MCF 10A (cell line): ENCODE measurements at regions not wholly inside any gene's neighbourhood (a gene's known extent, or its start where the extent isn't known, plus 50 kb on each side); places are given as distances from the start of the nearest gene placed in this dataset.

Source experiments
- BruUV-seq: library from RNA; stranded (reverse); fragments of 400-500 nt; replicated peaks from 2 replicates; lab custom pipeline; 2021; lab: Mats Ljungman, UMichigan
- CTCF ChIA-PET: fragments of 300-600 bp; sonication (Branson Sonifier 250); formaldehyde crosslinking; extraction: SDS; loops from one replicate; lab custom pipeline; 2021; ENCODE audit warnings: antibody characterized with exemption, inconsistent platforms; lab: Yijun Ruan, JAX
- POLR2A ChIA-PET: fragments of 300-600, 350-650 bp; sonication (Branson Sonifier 250); formaldehyde crosslinking; extraction: SDS; loops from one replicate; lab custom pipeline; 2020; ENCODE audit warnings: antibody characterized with exemption, inconsistent platforms; lab: Yijun Ruan, JAX
- DNase-seq: peaks from one replicate; pipeline ENCODE4 v3.0.0-alpha.2; 2018; ENCODE audit not compliant: unreplicated experiment
- H3K27ac Mint-ChIP-seq: one replicate; pipeline ENCODE4 v1.8.0; 2022; ENCODE audit warnings: mild to moderate bottlenecking, low read depth, mixed read lengths; ENCODE audit not compliant: unreplicated experiment
- H3K27me3 Mint-ChIP-seq: one replicate; pipeline ENCODE4 v1.8.0; 2022; ENCODE audit warnings: mixed read lengths; ENCODE audit not compliant: insufficient read depth, unreplicated experiment
- H3K36me3 Mint-ChIP-seq: one replicate; pipeline ENCODE4 v1.8.0; 2022; ENCODE audit warnings: mild to moderate bottlenecking, moderate library complexity, mixed read lengths; ENCODE audit not compliant: insufficient read depth, unreplicated experiment
- H3K4me1 Mint-ChIP-seq: one replicate; pipeline ENCODE4 v1.8.0; 2022; ENCODE audit warnings: mixed read lengths; ENCODE audit not compliant: insufficient read depth, unreplicated experiment
- H3K4me3 Mint-ChIP-seq: one replicate; pipeline ENCODE4 v1.8.0; 2022; ENCODE audit warnings: mild to moderate bottlenecking, moderate library complexity, mixed read lengths; ENCODE audit not compliant: unreplicated experiment
- H3K9me3 Mint-ChIP-seq: one replicate; pipeline ENCODE4 v1.8.0; 2022; ENCODE audit warnings: mixed read lengths; ENCODE audit not compliant: unreplicated experiment
- CTCF ChIP-seq: fragments of 200-600 bp; IDR thresholded peaks from one replicate; pipeline ENCODE4 v1.8.0; 2022; ENCODE audit warnings: antibody characterized with exemption, mild to moderate bottlenecking; ENCODE audit not compliant: unreplicated experiment
- intact Hi-C: fragments of 100-400 bp; cut with micrococcal nuclease; formaldehyde crosslinking; loops from 2 replicates; pipeline ENCODE4 v1.14.1; 2022

- POLR2A ChIA-PET: no interaction called here
- no peak for TF ChIP-seq CTCF
- no peak overlapping the region for H3K4me3 Mint-ChIP-seq
- no peaks in the 10 kb centered on the region for H3K27me3 Mint-ChIP-seq
- CTCF ChIA-PET: interaction anchor here (0.6 to 1.0 kb wide), 4 partner anchors 11 to 172 kb away, joined by 3 to 6 read pairs (median 3); no protein-coding TSS in a partner anchor
- H3K9me3 Mint-ChIP-seq: no peaks in the 10 kb centered on the region
- no peaks in the 10 kb centered on the region for H3K36me3 Mint-ChIP-seq
- intact Hi-C loops: no loop called here
- no peak for DNase-seq
- no peaks in the 10 kb centered on the region for H3K4me1 Mint-ChIP-seq
- no TSS peak for BruUV-seq
- H3K27ac Mint-ChIP-seq: no peak overlapping the region
Observed at GRCh38 chr16:47026947-47027346, 53.5 kb upstream of the DNAJA2 start.

- BruUV-seq: no TSS peak
- H3K4me1 Mint-ChIP-seq: no peaks in the 10 kb centered on the region
- no peak overlapping the region for H3K27ac Mint-ChIP-seq
- ChIA-PET POLR2A (no interaction called here), CTCF (interaction anchor here (1.0 kb wide), 2 partner anchors 12 to 119 kb away, joined by 3 read pairs; no protein-coding TSS in a partner anchor)
- no peak for TF ChIP-seq CTCF
- H3K36me3 Mint-ChIP-seq: no peaks in the 10 kb centered on the region
- no peaks in the 10 kb centered on the region for H3K9me3 Mint-ChIP-seq
- H3K4me3 Mint-ChIP-seq: no peak overlapping the region
- H3K27me3 Mint-ChIP-seq: no peaks in the 10 kb centered on the region
- no peak for DNase-seq
- intact Hi-C loops: no loop called here
Observed at GRCh38 chr16:47026492-47026891, 53.0 kb upstream of the DNAJA2 start.

- DNase-seq: no peak
- no peak overlapping the region for H3K4me3 Mint-ChIP-seq
- H3K27ac Mint-ChIP-seq: no peak overlapping the region
- H3K9me3 Mint-ChIP-seq: no peaks in the 10 kb centered on the region
- TF ChIP-seq CTCF: no peak
- no peaks in the 10 kb centered on the region for H3K27me3 Mint-ChIP-seq
- H3K4me1 Mint-ChIP-seq: no peaks in the 10 kb centered on the region
- BruUV-seq: no TSS peak
- intact Hi-C loops: no loop called here
- POLR2A ChIA-PET: interaction anchor here (0.5 to 0.6 kb wide), 2 partner anchors 28 to 226 kb away, joined by 3 to 4 read pairs; no protein-coding TSS in a partner anchor
- no peaks in the 10 kb centered on the region for H3K36me3 Mint-ChIP-seq
- CTCF ChIA-PET: interaction anchor here (1.0 kb wide), 1 partner anchor 119 kb away, joined by 3 read pairs; no protein-coding TSS in a partner anchor
Observed at GRCh38 chr16:47025641-47026040, 52.2 kb upstream of the DNAJA2 start.
